CD4-positive, alpha-beta T cell (primary cell): ENCODE measurements at regions not wholly inside any gene's neighbourhood (a gene's known extent, or its start where the extent isn't known, plus 50 kb on each side); places are given as distances from the start of the nearest gene placed in this dataset.

ENCODE experiments used
- ATAC-seq: fragments of 200-7000 bp; cut with Tn5 transposase; one replicate; pipeline ENCODE4 v1.10.0; 2022; ENCODE audit warnings: mild to moderate bottlenecking; ENCODE audit not compliant: poor library complexity
- CTCF ChIA-PET: fragments of 350-600 bp; sonication (Branson Sonifier 250); formaldehyde crosslinking; loops from one replicate; lab custom pipeline; 2021; ENCODE audit warnings: antibody characterized with exemption, inconsistent platforms; lab: Charles Lee
- POLR2A ChIA-PET: fragments of 350-600 bp; sonication (Branson Sonifier 250); formaldehyde crosslinking; loops from one replicate; lab custom pipeline; 2021; ENCODE audit warnings: antibody characterized with exemption, inconsistent platforms; lab: Charles Lee
- DNase-seq, 14 experiments: peaks; one replicate each; pipeline ENCODE4 v3.0.0-alpha.2; 2013 to 2020; ENCODE audit warnings: mixed read lengths in 2 of 14
- H3K27ac ChIP-seq, 2 donors: one replicate each; pipeline versions ENCODE4 v1.5.1 to v1.7.0; 2013; ENCODE audit warnings: low read length in 2 of 2, low read depth in 1 of 2, mild to moderate bottlenecking in 1 of 2
- H3K27me3 ChIP-seq, 2 experiments: 1 replicate in 1 of 2; 2 replicates in 1 of 2; pipeline versions ENCODE4 v1.6.1 to v1.7.0; 2013; ENCODE audit warnings: low read length in 2 of 2, control low read depth in 1 of 2, mild to moderate bottlenecking in 1 of 2, moderate library complexity in 1 of 2; ENCODE audit not compliant: insufficient read depth in 2 of 2, control insufficient read depth in 1 of 2
- H3K36me3 ChIP-seq: one replicate; pipeline ENCODE4 v1.6.1; 2013; ENCODE audit warnings: low read length, control low read depth; ENCODE audit not compliant: insufficient read depth
- H3K4me1 ChIP-seq: one replicate; pipeline ENCODE4 v1.6.1; 2013; ENCODE audit warnings: low read length, control low read depth; ENCODE audit not compliant: insufficient read depth
- H3K4me3 ChIP-seq: one replicate; pipeline ENCODE4 v1.5.1; 2013; ENCODE audit warnings: mild to moderate bottlenecking, low read length, moderate library complexity
- H3K9me3 ChIP-seq, 2 experiments: 1 replicate in 1 of 2; 2 replicates in 1 of 2; pipeline versions ENCODE4 v1.6.1 to v1.7.0; 2013; ENCODE audit warnings: low read length in 2 of 2, mild to moderate bottlenecking in 2 of 2, control low read depth in 1 of 2, moderate library complexity in 1 of 2; ENCODE audit not compliant: control insufficient read depth in 1 of 2, insufficient read depth in 1 of 2
- H3K27ac Mint-ChIP-seq: one replicate; pipeline ENCODE4 v1.8.0; 2020; ENCODE audit warnings: mixed read lengths
- H3K27me3 Mint-ChIP-seq: one replicate; pipeline ENCODE4 v1.8.0; 2021; ENCODE audit warnings: mixed read lengths
- H3K36me3 Mint-ChIP-seq: one replicate; pipeline ENCODE4 v1.8.0; 2021; ENCODE audit warnings: low read depth, mixed read lengths
- H3K4me1 Mint-ChIP-seq: one replicate; pipeline ENCODE4 v1.8.0; 2021; ENCODE audit warnings: low read depth, mixed read lengths
- H3K4me3 Mint-ChIP-seq: one replicate; pipeline ENCODE4 v1.8.0; 2020; ENCODE audit warnings: mild to moderate bottlenecking, mixed read lengths
- H3K9me3 Mint-ChIP-seq: one replicate; pipeline ENCODE4 v1.8.0; 2020; ENCODE audit warnings: mixed read lengths
- intact Hi-C, 2 experiments: fragments of 100-400 bp; cut with DNase I in 1 of 2; cut with micrococcal nuclease in 1 of 2; formaldehyde crosslinking; loops; one replicate each; pipeline versions ENCODE4 v1.15.1 to v1.9.0; 2023 to 2025; cut with DNase I, micrococcal nuclease
- TF ChIP-seq, protein P1 (sequence below): fragments of 200-600 bp; IDR thresholded peaks from one replicate; pipeline ENCODE4 v1.8.0; 2022; ENCODE audit warnings: antibody characterized with exemption, mild to moderate bottlenecking

DNA sequence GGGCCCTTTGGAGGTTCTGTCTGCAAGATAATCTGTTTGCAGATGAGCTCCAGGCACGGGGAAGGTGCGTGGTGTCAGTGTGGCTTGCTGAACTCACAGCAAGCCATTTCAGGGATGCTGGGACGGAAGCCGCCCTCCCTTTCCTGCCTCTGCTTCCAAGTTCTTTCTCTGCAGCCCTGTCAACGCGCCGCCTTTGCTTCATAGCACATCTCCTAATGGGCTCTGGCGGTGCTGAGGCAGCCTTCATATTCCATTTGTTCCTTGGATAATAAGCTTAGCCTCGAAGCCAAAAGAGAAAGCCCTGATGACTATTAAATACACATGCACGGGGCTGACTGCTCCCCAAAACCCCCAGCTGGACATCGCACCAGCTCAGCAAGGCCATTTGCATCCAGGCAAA lies 81.7 kb upstream of the TAF1B start:
- H3K4me1 Mint-ChIP-seq: peaks cover 16% of the 10 kb centered on the region
- Histone ChIP-seq H3K36me3 (no peaks in the 10 kb centered on the region), H3K4me3 (no peak overlapping the region), H3K4me1 (peaks cover 20% of the 10 kb centered on the region), H3K27me3 (peaks cover 0 to 1% of the 10 kb centered on the region in 2 experiments), H3K27ac (no peak overlapping the region), H3K9me3 (no peaks in the 10 kb centered on the region)
- H3K27ac Mint-ChIP-seq: no peak overlapping the region
- POLR2A ChIA-PET: no interaction called here
- DNase-seq (no peak), ATAC-seq (no peak)
- H3K4me3 Mint-ChIP-seq: no peak overlapping the region
- CTCF ChIA-PET: interaction anchor here (1.1 kb wide), 1 partner anchor 9 kb away, joined by 3 read pairs; no protein-coding TSS in a partner anchor
- intact Hi-C loops: no loop called here
- no peaks in the 10 kb centered on the region for H3K9me3 Mint-ChIP-seq
- TF ChIP-seq, protein P1, sequence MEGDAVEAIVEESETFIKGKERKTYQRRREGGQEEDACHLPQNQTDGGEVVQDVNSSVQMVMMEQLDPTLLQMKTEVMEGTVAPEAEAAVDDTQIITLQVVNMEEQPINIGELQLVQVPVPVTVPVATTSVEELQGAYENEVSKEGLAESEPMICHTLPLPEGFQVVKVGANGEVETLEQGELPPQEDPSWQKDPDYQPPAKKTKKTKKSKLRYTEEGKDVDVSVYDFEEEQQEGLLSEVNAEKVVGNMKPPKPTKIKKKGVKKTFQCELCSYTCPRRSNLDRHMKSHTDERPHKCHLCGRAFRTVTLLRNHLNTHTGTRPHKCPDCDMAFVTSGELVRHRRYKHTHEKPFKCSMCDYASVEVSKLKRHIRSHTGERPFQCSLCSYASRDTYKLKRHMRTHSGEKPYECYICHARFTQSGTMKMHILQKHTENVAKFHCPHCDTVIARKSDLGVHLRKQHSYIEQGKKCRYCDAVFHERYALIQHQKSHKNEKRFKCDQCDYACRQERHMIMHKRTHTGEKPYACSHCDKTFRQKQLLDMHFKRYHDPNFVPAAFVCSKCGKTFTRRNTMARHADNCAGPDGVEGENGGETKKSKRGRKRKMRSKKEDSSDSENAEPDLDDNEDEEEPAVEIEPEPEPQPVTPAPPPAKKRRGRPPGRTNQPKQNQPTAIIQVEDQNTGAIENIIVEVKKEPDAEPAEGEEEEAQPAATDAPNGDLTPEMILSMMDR: no peak
- H3K27me3 Mint-ChIP-seq: no peaks in the 10 kb centered on the region
- no peaks in the 10 kb centered on the region for H3K36me3 Mint-ChIP-seq

DNA sequence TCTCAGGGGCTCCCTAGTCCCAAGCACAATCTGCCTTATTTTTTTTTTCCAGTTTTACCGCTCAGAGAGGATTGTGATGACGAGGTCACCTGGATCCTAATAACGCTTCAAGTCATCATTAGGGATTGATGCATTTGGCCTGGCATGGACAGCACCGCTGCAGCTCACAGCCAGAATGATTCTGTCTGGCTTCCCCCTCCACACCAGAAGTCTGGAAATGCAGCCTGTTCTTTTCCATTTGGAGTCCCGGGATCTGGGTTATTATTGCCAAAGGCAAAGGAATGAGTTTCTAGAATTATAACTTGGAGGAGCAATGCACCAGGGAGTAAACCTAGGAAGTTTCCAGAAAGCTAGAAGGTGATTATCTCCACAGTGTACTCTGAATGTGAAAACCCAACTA lies 81.1 kb upstream of the TAF1B start:
- POLR2A ChIA-PET: no interaction called here
- intact Hi-C loops: no loop called here
- CTCF ChIA-PET: interaction anchor here (1.1 kb wide), 1 partner anchor 8 kb away, joined by 3 read pairs; no protein-coding TSS in a partner anchor

DNA sequence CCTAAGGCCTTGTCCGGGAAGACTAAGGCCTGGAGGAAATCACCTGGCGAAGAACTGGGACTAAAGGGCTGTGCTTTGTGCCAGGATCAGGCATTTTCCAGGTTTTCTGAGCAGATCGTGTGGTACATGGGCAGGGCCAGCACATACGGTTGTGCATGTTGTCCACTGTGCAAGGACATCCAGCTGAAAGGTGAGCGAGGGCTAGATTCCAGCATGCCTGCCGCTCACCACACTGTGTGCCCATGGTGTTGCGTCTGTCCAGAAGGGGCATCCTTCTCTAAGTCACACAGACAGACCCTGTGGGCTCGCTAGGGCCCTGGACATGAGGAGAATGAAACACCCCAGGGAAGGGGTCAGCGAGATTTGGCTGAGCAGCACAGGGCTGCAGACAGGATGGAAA lies 80.3 kb upstream of the TAF1B start:
- TF ChIP-seq, protein P1: no peak
- no peak overlapping the region for H3K4me3 ChIP-seq
- Mint-ChIP-seq H3K36me3 (no peaks in the 10 kb centered on the region), H3K4me3 (no peak overlapping the region), H3K9me3 (no peaks in the 10 kb centered on the region), H3K27ac (no peak overlapping the region), H3K27me3 (no peaks in the 10 kb centered on the region), H3K4me1 (peaks cover 16% of the 10 kb centered on the region)
- H3K9me3 ChIP-seq: no peaks in the 10 kb centered on the region
- ATAC-seq: no peak
- no peaks in the 10 kb centered on the region for H3K27me3 ChIP-seq
- H3K36me3 ChIP-seq: no peaks in the 10 kb centered on the region
- POLR2A ChIA-PET: no interaction called here
- no peak for DNase-seq
- intact Hi-C loops: no loop called here
- H3K4me1 ChIP-seq: peaks cover 14% of the 10 kb centered on the region
- CTCF ChIA-PET: no interaction called here
- H3K27ac ChIP-seq: no peak overlapping the region

More for the DNA sequence above, 81.1 kb upstream of the TAF1B start:
- no peaks in the 10 kb centered on the region for H3K27me3 ChIP-seq
- Mint-ChIP-seq H3K27ac (no peak overlapping the region), H3K4me3 (no peak overlapping the region), H3K9me3 (no peaks in the 10 kb centered on the region), H3K36me3 (no peaks in the 10 kb centered on the region), H3K4me1 (peaks cover 16% of the 10 kb centered on the region), H3K27me3 (no peaks in the 10 kb centered on the region)
- TF ChIP-seq, protein P1: no peak
- ATAC-seq (no peak), DNase-seq (no peak)
- H3K27ac ChIP-seq: no peak overlapping the region
- no peak overlapping the region for H3K4me3 ChIP-seq
- no peaks in the 10 kb centered on the region for H3K9me3 ChIP-seq
- H3K4me1 ChIP-seq: peaks cover 19% of the 10 kb centered on the region
- H3K36me3 ChIP-seq: no peaks in the 10 kb centered on the region
